HEK293T (cell line): ENCODE measurements at regions not wholly inside any gene's neighbourhood (a gene's known extent, or its start where the extent isn't known, plus 50 kb on each side); places are given as distances from the start of the nearest gene placed in this dataset.

Experiments used
- BHLHE40 ChIP-seq: fragments of 450-650 bp; IDR thresholded peaks from 2 replicates; pipeline ENCODE4 v1.6.1; 2016; ENCODE audit warnings: mild to moderate bottlenecking, moderate library complexity, borderline replicate concordance
- CTBP1 ChIP-seq: fragments of 450-650 bp; IDR thresholded peaks from 2 replicates; pipeline ENCODE4 v1.6.1; 2016; ENCODE audit warnings: borderline replicate concordance
- ELF4 ChIP-seq: fragments of 450-650 bp; IDR thresholded peaks from 2 replicates; pipeline ENCODE4 v1.6.1; 2017; ENCODE audit warnings: antibody characterized with exemption
- FOXK2 ChIP-seq: fragments of 450-650 bp; IDR thresholded peaks from 2 replicates; pipeline ENCODE4 v1.6.1; 2016; ENCODE audit warnings: mild to moderate bottlenecking
- FOXM1 ChIP-seq: fragments of 450-650 bp; IDR thresholded peaks from 2 replicates; pipeline ENCODE4 v1.6.1; 2017; ENCODE audit warnings: mild to moderate bottlenecking, borderline replicate concordance
- LEF1 ChIP-seq: fragments of 450-650 bp; IDR thresholded peaks from 2 replicates; pipeline ENCODE4 v1.6.1; 2017; ENCODE audit warnings: mild to moderate bottlenecking, borderline replicate concordance
- NFRKB ChIP-seq: fragments of 450-650 bp; IDR thresholded peaks from 2 replicates; pipeline ENCODE4 v1.6.1; 2016; ENCODE audit warnings: mild to moderate bottlenecking, moderate library complexity
- SP1 ChIP-seq: fragments of 450-650 bp; IDR thresholded peaks from 2 replicates; pipeline ENCODE4 v1.6.1; 2017

GRCh38 chr14:89669193-89669592 lies 252.2 kb upstream of the FOXN3 start:
- TF ChIP-seq CTBP1 (no peak), BHLHE40 (no peak), FOXM1 (no peak), SP1 (no peak), LEF1 (no peak), ELF4 (no peak), NFRKB (no peak), FOXK2 (no peak)
